SU-DHL-6 (cell line): ENCODE measurements at regions not wholly inside any gene's neighbourhood (a gene's known extent, or its start where the extent isn't known, plus 50 kb on each side); places are given as distances from the start of the nearest gene placed in this dataset.

Experiments used
- CTCF ChIP-seq: fragments of 200-600 bp; sonication (generic); IDR thresholded peaks from one replicate; pipeline ENCODE4 v1.5.1; 2017; ENCODE audit warnings: antibody characterized with exemption, mild to moderate bottlenecking, low read length, moderate library complexity; ENCODE audit not compliant: insufficient read depth, poor library complexity, severe bottlenecking
- EZH2phosphoT487 ChIP-seq: fragments of 200-600 bp; sonication (generic), shearing (Covaris generic); conservative IDR thresholded peaks from 2 replicates; pipeline ENCODE4 v1.6.1; 2018; ENCODE audit warnings: mild to moderate bottlenecking, antibody characterized with exemption, low read length, moderate library complexity, mixed read lengths

GRCh38 chr2:31785876-31786275 lies 205.1 kb upstream of the SRD5A2 start:
- TF ChIP-seq CTCF (no peak), EZH2phosphoT487 (no peak)
